ENCODE measurements at regions not wholly inside any gene's neighbourhood (a gene's known extent, or its start where the extent isn't known, plus 50 kb on each side); places are given as distances from the start of the nearest gene placed in this dataset.

GRCh38 chr7:118478236-118478635 is 253.7 kb downstream of the ANKRD7 start:
- H3K27me3 ChIP-seq (replicated peaks; ENCODE audit: insufficient read depth): no peaks in the 10 kb centered on the region
- DNase-seq (ENCODE audit: low spot score): no peak
- WGBS: 87% methylated on average over 4 of the region's 4 CpGs
- H3K36me3 ChIP-seq: no peaks in the 10 kb centered on the region
- no peak for TF ChIP-seq POLR2AphosphoS5 (IDR thresholded peaks at IDR 0.05)
- TF ChIP-seq CTCF (IDR thresholded peaks at IDR 0.05): no peak
- no peak for TF ChIP-seq POLR2A (IDR thresholded peaks at IDR 0.05)
- no peaks in the 10 kb centered on the region for H3K4me1 ChIP-seq (replicated peaks)
- intact Hi-C loops (cut with DNase I): no loop called here
- H3K4me3 ChIP-seq: no peak overlapping the region
- H3K9me3 ChIP-seq: no peaks in the 10 kb centered on the region
- H3K27ac ChIP-seq: no peak overlapping the region

GRCh38 chr7:118478931-118479330 is 254.4 kb downstream of the ANKRD7 start:
- H3K9me3 ChIP-seq: no peaks in the 10 kb centered on the region
- TF ChIP-seq POLR2A (IDR thresholded peaks at IDR 0.05) (no peak), CTCF (IDR thresholded peaks at IDR 0.05) (no peak), POLR2AphosphoS5 (IDR thresholded peaks at IDR 0.05) (no peak)
- DNase-seq (ENCODE audit: low spot score): no peak
- no peak overlapping the region for H3K27ac ChIP-seq
- 28% methylated on average over 2 of the region's 2 CpGs for WGBS
- intact Hi-C loops (cut with DNase I): no loop called here
- H3K4me3 ChIP-seq: no peak overlapping the region
- H3K4me1 ChIP-seq (replicated peaks): no peaks in the 10 kb centered on the region
- H3K27me3 ChIP-seq (replicated peaks; ENCODE audit: insufficient read depth): no peaks in the 10 kb centered on the region
- H3K36me3 ChIP-seq: no peaks in the 10 kb centered on the region

- WGBS: 67% methylated on average over 5 of the region's 5 CpGs
- H3K27ac ChIP-seq: no peak overlapping the region
- no peaks in the 10 kb centered on the region for H3K4me1 ChIP-seq (replicated peaks)
- TF ChIP-seq POLR2AphosphoS5 (IDR thresholded peaks at IDR 0.05) (no peak), CTCF (IDR thresholded peaks at IDR 0.05) (no peak), POLR2A (IDR thresholded peaks at IDR 0.05) (no peak)
- no peaks in the 10 kb centered on the region for H3K9me3 ChIP-seq
- no peak overlapping the region for H3K4me3 ChIP-seq
- no peak for DNase-seq (ENCODE audit: low spot score)
- no peaks in the 10 kb centered on the region for H3K27me3 ChIP-seq (replicated peaks; ENCODE audit: insufficient read depth)
- H3K36me3 ChIP-seq: no peaks in the 10 kb centered on the region
- intact Hi-C loops (cut with DNase I): no loop called here
These were observed 268.0 kb downstream of the ANKRD7 start for GRCh38 chr7:118492466-118492865.

- Histone ChIP-seq H3K4me3 (no peak overlapping the region), H3K27me3 (replicated peaks; ENCODE audit: insufficient read depth) (no peaks in the 10 kb centered on the region), H3K36me3 (no peaks in the 10 kb centered on the region), H3K9me3 (no peaks in the 10 kb centered on the region), H3K4me1 (replicated peaks) (no peaks in the 10 kb centered on the region), H3K27ac (no peak overlapping the region)
- intact Hi-C loops (cut with DNase I): no loop called here
- TF ChIP-seq POLR2A (IDR thresholded peaks at IDR 0.05) (no peak), CTCF (IDR thresholded peaks at IDR 0.05) (no peak), POLR2AphosphoS5 (IDR thresholded peaks at IDR 0.05) (no peak)
- DNase-seq (ENCODE audit: low spot score): no peak
These were observed 271.7 kb downstream of the ANKRD7 start for GRCh38 chr7:118496138-118496644.

- Histone ChIP-seq H3K36me3 (no peaks in the 10 kb centered on the region), H3K4me3 (no peak overlapping the region), H3K27ac (no peak overlapping the region), H3K27me3 (replicated peaks; ENCODE audit: insufficient read depth) (no peaks in the 10 kb centered on the region), H3K4me1 (replicated peaks) (no peaks in the 10 kb centered on the region), H3K9me3 (no peaks in the 10 kb centered on the region)
- TF ChIP-seq POLR2A (IDR thresholded peaks at IDR 0.05) (no peak), CTCF (IDR thresholded peaks at IDR 0.05) (no peak), POLR2AphosphoS5 (IDR thresholded peaks at IDR 0.05) (no peak)
- intact Hi-C loops (cut with DNase I): no loop called here
- 72% methylated on average over 3 of the region's 3 CpGs for WGBS
- no peak for DNase-seq (ENCODE audit: low spot score)
These were observed 277.7 kb downstream of the ANKRD7 start for GRCh38 chr7:118502235-118502634.
